CD4-positive, alpha-beta T cell treated with Interleukin-6 at 100 ng/mL for 8 hours (primary cell): ENCODE measurements at regions not wholly inside any gene's neighbourhood (a gene's known extent, or its start where the extent isn't known, plus 50 kb on each side); places are given as distances from the start of the nearest gene placed in this dataset.

ENCODE experiments used
- DNase-seq: peaks from one replicate; pipeline ENCODE4 v3.0.0-alpha.2; 2020; ENCODE audit warnings: mixed read lengths, low spot score

DNA sequence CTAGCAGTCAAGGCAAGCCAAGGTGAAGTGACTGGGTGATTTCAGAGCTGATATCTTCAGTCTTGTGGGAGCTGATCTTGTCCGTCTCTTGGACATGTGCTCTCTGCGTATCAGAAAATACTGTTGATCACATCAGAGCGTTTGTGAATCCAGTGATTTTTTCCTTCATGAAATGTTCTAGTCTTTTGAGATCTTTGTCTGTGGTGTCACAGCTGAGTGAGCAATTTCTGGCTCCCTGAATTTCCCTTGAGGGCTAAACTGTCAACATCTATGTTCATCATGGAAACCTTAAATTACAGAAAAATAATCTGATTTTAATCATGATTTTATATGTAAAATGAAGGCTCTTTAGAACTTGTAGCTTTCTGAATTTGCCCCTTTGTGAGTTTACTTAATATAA, 432.0 kb downstream of the CCDC85A start:
- no peak for DNase-seq

DNA sequence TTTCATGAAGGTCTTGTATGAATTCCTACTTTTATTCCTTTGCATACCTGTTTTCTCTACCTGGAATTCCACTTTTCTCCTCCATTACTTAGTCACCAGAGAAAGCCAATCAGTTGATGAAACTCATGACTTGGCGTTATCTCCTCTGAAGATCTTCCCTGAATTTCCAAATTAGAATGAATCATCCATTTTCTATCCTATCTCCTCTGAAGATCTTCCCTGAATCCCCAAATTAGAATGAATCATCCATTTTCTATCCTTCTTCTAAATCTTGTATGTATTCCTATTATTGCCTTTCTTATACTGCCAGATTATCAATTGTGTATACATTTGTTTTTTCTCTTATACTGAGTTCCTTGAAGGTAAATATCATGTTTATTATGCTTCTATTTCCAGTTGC, 440.4 kb downstream of the CCDC85A start:
- DNase-seq: no peak

DNA sequence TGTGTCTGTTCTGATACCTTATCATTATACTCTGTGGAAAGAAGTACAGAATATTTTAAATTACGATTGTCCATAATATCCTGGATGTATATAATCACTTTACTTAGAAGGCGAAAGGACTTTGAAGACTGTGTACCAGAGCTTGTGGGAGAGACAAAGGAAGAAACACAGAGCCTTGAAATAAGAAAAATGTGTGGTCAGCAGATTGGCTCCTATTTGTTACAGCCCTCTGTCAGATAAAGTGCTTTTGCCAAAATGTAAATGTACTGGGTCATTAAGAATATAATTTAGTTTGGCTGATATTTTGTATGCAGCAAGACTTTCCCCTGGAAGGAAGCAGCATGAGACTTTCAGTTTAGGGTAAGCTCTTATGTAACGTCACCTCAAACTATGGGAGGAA, 443.1 kb downstream of the CCDC85A start:
- DNase-seq: no peak

DNA sequence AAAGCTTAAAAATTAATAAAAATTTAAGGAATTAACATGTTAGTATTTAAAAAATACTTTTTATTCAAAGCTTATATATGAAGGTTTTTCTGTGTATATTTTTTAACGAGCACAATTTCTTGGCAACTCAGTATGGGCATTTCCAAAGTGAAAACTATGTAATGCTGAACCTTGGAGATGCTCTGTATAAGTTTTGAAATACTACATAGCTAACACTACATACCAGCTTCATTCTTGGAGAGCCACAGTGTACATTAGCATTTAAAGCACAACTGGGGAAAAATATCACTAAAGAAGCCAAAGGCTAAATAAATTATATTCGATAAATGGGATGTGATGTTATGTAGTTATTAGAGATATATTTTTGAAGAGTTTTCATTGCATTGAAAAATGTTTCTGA, 446.5 kb downstream of the CCDC85A start:
- no peak for DNase-seq

DNA sequence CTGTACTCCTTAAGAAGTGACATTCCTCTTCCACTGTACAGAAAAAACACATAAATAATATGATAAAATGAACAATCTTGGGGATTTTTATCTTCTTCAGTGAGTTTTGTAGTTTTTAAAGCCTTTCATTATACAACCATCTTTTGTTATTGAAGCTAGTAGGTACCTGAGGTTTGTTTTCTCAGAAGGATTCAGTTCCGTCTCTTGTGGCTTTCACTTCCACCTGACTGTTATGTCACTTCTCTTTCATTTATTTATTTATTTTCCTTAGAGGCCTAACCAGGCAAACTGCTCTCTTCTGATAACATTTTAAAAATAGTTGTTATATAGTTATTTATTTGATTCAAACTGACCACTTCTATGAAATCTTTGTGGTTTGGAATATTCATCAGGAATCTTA, 464.2 kb downstream of the CCDC85A start:
- DNase-seq: no peak

DNA sequence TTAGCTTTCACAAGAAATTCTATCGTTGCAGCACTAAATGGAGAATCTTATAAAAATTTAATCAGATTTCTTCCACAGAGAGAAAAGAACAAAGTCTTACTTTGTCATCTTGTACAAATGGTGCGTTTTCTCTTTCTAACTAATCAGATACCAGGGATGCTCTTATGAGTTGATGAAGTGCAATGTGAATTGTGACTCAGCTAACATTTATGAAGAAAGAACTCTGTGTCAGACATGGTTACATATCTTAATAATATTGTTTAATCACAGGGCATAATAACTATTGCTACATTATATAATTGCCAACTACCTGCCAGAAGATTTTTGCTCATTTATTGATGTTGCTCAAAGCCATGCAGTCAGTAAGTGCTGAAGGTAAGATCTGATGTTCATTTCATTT, 465.0 kb downstream of the CCDC85A start:
- DNase-seq: no peak

DNA sequence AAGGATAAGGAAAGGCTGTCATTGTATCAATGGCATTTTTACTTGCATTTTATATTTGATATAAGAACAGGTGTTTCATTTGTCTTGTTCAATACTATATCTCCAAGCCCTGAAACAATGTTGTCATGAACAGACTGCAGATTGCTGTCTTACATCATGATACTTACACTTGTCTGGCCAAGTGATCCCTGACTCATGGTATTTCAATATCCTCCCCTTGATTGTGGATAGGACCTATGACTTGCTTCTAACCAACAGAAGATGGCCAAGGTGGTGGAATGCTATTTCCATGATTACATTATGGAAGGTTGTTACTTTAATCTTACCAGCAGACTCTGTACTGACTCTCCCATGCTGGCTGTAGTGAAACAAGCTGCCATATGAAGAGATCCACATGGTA, 471.1 kb downstream of the CCDC85A start:
- DNase-seq: no peak

DNA sequence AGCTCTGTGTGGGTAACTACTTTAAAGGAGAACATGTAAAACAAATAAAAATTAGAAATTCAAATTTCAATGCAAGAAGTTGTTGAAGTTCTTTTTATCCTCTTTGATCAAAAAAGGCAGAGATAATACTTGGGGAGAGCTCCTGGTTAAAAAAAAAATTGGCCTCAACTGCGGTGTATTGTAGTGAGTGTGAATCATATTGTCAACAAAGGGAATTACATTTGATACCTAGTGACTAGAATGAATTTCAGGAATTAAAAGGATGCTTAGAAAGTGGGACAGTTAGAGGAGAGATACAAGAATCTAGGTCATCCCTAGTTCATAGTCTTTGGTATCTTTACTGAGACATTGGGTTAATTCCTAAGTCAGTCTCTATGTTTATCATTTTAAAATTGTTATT, 473.0 kb downstream of the CCDC85A start:
- no peak for DNase-seq

DNA sequence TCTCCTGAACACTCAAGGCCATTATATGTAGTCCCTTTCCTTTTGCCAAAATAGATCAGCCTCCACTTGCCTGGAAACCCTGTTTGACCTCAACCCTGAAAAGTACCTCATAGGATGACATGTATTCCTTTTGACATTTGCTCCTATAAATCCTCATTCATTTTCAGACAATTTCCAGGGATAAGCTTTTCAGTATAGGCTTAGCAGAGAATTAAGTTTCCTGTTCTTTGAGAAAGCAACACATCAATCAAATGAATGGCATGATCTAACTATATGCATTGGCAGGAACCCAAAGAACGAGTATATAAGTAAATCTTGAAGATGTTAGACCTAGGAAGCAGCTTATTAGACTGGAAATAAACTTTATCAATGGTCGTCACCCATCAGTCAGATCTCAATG, 483.0 kb downstream of the CCDC85A start:
- DNase-seq: no peak

DNA sequence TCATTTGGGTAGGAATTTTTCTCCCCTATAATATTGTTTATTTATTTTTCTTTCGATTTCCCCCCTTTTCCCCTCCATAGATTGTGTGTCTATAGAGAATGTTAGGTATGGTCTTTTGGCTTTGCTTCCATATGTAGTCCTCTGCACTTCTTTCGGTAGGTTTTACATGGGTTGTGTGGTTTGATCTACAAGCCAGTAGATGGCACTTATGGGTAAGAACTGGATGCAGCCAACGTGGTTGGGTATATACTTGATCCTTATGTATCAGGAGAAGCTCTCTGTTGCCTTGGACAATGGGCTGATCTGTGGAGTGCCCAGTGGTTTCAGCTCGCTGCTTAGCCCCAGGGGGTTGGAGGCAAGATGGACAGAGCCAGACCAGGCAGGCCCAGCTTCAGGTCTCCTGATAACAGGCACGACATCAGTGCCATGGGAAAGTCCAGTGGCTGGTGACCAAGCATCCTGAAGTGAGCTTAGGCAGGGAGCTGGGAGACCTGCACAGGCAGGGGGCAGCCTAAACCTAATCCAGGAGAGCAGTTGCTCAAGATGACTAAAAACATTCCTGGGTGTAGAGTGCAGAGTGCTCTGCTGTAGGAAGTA, 488.3 kb downstream of the CCDC85A start:
- no peak for DNase-seq

DNA sequence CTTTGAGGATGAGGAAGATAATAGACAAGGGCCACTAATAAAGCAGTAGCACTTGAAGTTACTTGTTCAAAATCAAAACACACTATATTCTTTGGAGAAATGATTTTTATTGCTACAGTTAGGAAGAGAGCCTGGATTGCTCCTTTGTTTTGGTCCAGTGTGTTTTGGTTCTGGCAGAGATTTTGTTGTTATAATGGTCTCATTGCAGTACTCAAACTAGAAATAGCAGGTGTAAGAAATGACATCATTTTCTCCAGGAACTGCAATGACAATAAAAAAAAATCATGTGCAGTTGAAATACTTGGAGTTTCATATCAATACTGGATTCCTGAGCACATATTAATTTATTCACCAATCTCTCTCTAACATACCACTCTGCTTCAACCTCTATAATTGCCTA, 490.3 kb downstream of the CCDC85A start:
- DNase-seq: no peak

DNA sequence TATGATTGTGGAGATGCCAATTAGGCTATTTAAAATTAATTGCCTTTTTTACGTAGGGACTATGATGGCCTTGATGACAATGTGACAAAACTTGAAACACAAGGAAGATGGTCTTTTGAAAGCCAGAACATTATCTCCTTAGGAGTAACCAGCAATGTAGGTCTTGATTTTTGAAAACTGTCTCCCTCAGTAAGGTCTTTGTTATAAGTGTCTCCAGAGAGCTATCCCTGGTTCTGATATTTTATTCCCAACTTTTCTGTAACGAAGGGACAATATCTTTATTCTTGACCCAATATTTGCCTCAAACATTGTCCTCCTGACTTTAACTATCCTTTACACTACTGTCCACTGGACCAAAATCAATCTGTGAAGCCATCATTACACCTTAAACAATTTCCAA, 493.2 kb downstream of the CCDC85A start:
- no peak for DNase-seq

DNA sequence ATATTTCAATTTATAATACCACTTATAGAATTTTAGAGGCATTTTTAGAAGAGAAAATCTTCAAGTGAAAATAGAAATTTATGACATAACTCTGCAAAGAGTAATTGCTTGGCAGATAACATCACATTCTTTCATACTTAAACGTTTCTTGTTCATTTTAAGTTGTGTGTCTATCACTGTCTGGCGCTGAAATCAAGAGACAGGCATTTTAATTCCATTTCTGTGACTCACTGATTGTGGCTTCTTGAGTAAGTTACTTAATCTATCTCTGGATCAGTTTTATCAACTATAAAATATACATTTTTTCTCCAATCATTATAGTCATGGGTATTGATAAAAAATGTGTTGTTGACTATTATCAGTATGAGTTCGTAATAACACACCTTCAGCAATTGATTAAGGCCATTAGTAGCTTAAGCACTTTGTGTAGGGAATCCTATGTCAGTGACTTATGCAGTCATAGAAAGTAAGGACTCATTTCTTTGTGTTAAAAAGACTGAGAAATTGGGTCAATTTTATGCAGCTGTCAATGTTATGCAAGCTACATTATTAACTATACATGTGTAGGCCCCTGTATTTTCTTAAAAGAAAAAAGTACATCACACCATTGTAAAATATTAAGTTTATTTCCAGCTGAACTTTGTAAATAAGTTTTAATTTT, 497.3 kb downstream of the CCDC85A start:
- no peak for DNase-seq

DNA sequence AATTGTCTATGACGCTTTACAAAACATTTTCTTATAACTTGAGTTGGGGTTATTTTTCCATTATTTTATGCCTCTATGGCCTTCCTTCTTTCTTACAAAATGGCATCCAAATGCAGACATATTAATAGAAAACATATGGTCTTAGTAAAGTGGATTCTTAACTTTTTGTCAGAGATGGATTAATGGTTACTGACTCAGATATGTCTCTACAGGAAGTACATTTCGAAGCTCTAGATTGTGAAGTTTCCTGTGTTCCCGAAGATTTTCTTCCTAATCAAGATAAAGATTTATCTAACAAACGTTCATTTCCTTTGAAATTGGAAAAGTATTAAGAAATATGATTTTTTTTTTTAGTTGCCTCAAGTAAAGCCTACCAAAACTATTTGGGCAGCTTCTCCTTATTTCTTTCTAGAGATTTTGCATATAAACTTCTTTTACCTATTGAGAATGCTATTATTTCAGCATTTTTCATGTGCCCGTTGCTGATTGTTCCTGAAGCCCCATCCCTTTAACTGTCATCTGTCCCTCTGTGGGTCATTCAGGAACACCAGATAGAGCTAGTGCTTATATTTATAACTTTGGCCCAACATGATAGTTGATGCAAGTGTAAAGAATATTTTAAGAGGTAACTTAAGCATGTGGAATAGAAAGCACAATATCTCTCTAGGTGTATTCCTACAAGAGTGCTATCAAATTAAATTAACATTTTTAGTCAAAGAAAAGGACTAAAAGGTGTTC, 498.0 kb downstream of the CCDC85A start:
- no peak for DNase-seq

DNA sequence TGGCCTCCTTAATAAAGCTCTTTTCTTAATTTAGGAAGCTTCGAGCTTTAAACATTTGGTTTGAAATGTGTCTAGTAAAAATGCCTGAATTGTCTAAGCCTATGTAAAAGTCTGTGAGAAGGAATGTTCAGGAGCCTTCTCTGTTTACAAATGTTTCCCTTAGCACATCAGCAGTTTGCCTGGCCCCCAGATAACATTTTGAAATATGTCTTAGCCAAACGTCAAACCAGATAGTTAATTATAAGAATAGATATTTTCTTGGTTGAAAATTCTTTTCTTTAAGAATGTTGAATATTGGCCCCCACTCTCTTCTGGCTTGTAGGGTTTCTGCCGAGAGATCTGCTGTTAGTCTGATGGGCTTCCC, 498.6 kb downstream of the CCDC85A start:
- DNase-seq: no peak

DNA sequence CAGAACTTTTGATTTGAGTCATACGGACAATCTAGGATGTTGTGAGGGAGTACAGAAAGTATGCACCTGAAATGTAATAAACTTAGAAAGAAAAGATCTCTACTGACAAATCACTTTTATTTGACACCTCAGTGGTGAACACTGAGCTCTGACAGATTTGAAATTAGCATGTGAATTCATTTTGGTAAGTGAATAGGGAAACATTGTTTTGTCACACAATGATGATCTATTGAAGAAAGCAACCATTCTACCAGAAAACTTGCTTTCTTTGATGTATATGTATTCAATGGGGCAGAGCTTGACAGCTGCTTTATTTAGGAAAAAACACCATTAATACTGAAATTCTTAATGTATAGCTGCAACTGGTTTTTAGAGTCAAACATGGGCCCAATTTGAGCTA, 500.5 kb downstream of the CCDC85A start:
- no peak for DNase-seq

DNA sequence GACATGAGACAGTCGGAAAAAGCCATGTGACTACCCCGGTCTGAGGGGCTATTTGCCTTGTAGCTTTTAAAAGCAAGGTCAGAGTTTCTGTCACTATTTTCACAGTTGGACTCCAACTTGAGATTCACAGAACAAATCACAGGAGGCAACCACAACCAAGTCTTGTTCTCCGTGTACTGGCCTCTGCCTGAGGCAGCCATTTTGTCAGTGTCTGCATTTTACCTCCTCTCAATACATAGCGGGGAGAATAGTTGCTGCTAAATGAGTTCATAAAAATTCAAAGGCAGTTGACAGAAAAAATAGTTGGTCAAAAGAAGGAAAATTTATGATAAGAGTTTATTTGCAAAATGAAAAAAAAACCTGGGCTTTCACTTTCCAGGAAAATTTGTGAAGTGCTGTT, 501.4 kb downstream of the CCDC85A start:
- no peak for DNase-seq

DNA sequence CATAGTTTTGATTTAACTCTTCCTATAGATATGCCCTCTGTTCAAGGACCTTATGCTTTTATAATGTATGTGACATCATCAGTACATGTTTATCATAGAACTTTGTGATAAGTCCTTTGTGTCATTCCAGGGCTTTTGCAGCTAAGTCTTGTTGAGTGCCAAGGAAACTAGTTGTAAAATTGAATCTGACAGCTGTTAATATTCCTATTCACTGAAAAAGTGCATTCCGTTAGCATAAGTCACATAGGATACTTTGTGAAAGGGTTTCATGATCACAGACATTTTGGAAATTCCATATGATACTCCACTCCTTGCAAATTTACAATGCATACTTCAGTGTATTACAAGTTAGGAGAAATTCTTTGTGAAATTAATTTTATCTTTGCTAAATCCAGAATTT, 503.4 kb downstream of the CCDC85A start:
- DNase-seq: no peak

DNA sequence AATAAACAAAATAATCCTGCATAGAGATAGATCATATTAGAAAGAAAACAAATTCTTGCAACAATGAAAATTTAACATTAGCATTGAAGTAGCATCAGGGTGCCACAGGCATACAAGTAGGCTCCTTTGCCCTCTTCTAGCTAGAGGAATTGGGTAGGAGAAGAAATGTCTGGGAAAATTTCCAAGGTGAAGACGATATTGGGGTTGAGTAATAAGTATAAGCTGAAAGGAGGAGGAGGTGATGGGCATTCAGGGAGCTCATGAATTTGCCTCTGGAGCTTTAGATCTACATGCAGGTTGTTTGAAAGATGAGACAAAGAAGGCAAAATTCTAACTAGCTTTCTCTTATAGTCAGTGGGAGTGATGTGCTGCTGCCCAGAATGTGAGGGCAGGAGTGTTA, 504.9 kb downstream of the CCDC85A start:
- DNase-seq: no peak

DNA sequence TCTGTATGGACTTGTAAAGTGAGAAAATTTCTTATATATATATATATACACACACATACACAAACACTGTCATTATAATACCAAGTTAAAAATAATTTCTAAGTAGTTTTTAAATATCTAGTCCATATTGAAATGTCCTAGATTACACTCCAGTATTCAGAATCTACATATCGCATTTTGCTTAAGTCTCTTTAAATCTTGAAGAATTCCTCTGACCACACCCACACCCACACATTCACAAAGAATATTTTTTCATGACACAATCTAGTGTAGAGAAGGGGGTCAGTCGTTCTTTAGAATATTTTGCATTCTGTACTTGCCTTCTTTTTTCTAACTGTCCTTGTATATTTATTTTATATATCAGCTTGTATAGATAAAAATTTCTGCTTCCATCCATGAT, 509.7 kb downstream of the CCDC85A start:
- no peak for DNase-seq

DNA sequence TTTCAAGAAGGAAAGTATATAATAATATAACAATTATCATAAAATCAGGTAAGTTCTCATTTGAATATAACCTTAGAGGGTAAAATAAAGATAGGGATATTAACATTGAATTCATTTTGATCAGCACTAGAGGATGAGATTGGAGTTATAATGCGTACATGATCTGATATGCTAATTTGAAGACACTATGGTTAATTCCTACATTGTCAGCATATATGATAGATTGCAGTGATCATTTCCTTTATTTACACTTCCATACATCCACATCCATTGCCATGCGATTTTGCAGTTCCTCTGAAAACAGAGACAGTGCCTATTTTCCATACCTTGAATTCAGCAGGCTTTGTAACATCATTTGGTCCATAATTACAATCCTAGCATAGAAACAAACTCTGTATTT, 519.2 kb downstream of the CCDC85A start:
- no peak for DNase-seq

DNA sequence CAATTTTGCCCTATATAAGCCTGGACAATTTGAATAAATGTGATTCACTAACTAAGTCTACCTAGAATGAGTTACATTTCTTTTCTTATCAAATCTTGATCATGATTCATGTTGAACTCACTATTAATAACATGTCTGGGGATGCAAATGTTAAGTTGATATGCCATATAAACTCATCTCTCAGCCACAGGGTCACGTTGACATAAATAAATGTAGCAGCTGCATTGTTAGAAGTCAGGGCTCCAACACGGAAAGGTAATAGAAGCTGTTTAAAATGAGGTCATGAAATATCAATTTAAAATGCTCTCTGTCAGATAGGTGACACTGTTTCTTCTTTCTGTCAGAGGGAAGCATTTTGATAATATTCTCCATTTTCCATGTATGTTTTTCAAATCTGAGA, 521.9 kb downstream of the CCDC85A start:
- no peak for DNase-seq

DNA sequence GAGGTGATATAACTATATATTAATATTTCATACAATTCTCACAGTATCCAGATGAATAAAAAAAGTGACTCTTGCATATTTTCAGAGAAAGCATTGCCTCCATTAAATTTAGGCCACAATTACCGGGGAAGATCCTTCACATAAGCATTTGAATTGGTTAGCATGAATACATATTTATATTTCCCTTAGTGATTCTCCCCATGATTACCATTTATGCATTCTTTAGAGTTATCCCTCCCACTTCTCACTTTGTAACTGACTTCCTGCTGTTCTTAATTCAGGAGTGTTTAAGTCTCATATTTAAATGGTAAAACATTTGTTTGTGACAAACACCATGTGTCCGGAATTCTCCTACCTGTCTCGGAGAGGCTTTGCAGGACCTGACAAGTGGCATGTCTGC, 523.4 kb downstream of the CCDC85A start:
- no peak for DNase-seq

DNA sequence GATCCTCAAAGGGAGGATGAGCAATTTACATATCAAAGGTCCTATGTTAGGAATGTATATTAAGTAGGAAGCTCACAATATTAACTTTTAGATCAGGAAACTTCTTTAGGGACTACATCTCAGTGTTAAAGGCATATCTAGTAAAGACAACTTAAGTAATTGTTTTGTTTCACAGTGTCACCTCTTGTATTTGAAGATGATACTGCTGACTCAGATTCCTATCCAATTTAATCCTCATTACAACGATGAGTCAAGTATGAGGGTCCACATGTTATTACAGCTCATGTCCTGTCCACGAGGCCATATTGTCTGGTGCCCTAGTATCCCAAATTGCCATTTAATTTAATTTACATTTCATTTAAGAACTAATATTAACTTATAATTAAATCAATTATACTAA, 523.9 kb downstream of the CCDC85A start:
- no peak for DNase-seq
